ENCODE measurements at regions not wholly inside any gene's neighbourhood (a gene's known extent, or its start where the extent isn't known, plus 50 kb on each side); places are given as distances from the start of the nearest gene placed in this dataset.

DNA sequence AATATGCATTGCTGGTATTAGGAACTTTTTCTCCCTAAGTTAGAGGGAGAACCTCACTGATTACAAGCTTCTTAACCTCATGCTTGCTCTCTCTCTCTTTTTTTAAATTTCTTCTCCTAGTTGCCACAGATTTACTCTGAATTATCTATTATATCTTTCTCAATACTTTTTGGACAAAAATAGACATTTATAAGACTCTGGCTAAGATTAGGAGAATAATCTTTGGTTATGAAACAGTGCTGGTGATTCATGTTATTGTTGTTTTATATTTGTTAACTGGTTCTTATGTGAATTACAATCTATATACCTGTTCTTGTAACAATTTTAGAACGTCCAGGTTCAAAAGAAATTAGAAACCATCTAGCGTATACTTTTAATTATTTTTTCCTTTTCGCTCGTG, 187.8 kb downstream of the OGFRL1 start:
- TF ChIP-seq, protein P1, sequence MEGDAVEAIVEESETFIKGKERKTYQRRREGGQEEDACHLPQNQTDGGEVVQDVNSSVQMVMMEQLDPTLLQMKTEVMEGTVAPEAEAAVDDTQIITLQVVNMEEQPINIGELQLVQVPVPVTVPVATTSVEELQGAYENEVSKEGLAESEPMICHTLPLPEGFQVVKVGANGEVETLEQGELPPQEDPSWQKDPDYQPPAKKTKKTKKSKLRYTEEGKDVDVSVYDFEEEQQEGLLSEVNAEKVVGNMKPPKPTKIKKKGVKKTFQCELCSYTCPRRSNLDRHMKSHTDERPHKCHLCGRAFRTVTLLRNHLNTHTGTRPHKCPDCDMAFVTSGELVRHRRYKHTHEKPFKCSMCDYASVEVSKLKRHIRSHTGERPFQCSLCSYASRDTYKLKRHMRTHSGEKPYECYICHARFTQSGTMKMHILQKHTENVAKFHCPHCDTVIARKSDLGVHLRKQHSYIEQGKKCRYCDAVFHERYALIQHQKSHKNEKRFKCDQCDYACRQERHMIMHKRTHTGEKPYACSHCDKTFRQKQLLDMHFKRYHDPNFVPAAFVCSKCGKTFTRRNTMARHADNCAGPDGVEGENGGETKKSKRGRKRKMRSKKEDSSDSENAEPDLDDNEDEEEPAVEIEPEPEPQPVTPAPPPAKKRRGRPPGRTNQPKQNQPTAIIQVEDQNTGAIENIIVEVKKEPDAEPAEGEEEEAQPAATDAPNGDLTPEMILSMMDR (IDR thresholded peaks at IDR 0.05; ENCODE audit: extremely low read depth in 1 of 2, insufficient read depth in 1 of 2, low read depth in 1 of 2, low read length in 2 of 2): no peak
- TF ChIP-seq EZH2 (IDR thresholded peaks at IDR 0.05; ENCODE audit: borderline replicate concordance, low read depth, low read length, severe bottlenecking) (no peak), JUN (IDR thresholded peaks at IDR 0.05; ENCODE audit: borderline replicate concordance, insufficient read depth, insufficient read length, low read depth) (no peak), POLR2AphosphoS5 (IDR thresholded peaks at IDR 0.05; ENCODE audit: insufficient read depth, low read depth, low read length) (no peak), MYC (IDR thresholded peaks at IDR 0.05; ENCODE audit: low read depth, low read length) (no peak), POLR2A (IDR thresholded peaks at IDR 0.05; ENCODE audit: low read depth, low read length) (no peak), FOS (IDR thresholded peaks at IDR 0.05; ENCODE audit: borderline replicate concordance, insufficient read depth, low read length) (no peak)
- TF ChIP-seq, protein P2, sequence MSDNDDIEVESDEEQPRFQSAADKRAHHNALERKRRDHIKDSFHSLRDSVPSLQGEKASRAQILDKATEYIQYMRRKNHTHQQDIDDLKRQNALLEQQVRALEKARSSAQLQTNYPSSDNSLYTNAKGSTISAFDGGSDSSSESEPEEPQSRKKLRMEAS (IDR thresholded peaks at IDR 0.05; ENCODE audit: insufficient read depth, insufficient read length): no peak
